HG03139 (cell line): ENCODE measurements at regions not wholly inside any gene's neighbourhood (a gene's known extent, or its start where the extent isn't known, plus 50 kb on each side); places are given as distances from the start of the nearest gene placed in this dataset.

Source experiments
- ATAC-seq: cut with Tn5 transposase; IDR thresholded peaks from one replicate; pipeline ENCODE4 v1.9.1; 2021; ENCODE audit not compliant: unreplicated experiment

DNA sequence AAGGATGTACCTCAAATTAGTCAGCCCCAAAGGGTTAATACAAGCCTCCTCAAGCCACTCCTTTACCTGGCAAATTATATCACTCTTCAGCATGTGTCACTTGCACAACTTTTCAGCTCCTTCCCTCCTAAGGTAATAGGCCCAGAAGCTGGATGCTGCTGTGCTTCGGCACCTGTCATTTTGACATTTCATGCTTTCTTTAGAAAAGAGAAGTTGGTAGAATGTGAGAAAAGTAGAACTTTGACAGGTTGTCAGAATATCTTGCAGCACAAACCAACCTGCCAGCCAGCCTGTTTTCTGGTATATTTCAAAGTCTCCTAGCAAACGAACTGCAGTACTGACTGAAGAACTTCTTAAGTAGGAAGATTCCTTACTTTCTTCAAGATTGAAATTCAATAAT, 2136.9 kb downstream of the MAT2B start:
- ATAC-seq, result no peak

DNA sequence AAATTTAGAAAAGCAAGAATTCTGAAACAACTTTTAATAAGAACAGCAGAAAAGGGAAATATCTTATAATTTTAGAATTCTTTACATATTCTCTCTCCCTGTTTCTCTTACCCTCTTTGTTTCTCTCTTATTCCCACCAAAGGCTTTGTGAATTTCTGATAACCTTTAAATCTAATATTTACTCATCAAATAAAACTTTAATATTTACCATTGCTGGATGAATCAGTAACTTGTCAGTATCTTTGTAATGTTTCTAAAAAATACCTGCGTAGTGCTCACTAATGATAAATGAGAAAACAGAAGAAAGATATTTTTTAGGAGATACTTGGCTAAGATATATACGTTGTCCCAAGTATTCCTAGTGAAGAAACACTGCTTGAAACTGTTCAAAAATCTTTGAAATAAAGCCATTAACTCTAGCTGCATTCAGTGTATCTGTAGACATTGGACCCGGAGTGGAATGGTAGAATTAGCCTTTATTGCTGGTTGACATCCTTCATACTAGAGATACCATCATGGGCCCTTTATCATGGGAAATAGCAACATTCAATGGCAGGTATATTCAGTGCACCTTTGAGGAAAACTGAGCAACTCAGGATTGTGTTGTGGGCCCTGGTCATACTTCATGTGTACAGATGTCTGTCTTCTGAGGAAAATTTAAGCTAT, 2160.4 kb downstream of the MAT2B start:
- ATAC-seq, result no peak

DNA sequence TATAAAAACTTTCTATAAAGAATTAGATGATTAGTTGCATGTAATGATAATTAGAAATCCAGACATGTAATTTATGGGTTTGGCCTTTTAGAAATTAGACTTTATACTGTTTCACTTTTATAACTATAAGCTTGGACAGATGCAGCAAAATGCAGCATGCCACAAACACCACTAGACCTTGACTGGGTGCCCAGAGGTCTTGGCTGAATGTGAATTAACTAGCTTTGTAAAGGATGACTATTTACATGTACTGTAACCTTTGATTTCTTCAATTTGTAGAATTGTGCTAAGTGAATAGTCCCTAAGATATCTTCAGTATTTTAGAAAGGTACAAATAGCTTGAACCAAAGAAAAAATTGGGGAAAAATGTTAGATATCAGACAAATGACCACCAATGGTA, 2168.1 kb downstream of the MAT2B start:
- ATAC-seq, result no peak

DNA sequence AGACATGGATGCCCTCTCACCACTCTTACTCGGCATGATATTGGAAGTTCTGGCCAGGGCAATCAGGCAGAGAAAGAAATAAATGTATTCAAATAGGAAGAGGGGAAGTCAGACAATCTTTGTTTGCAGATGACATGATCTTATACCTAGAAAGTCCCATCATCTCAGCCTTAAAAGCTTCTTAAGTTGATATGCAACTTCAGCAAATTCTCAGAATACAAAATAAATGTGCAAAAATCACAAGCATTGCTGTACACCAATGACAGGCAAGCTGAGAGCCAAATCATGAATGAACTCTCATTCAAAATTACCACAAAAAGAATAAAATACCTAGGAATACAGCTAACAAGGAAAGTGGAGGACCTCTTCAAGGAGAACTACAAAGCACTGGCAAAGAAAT, 2190.4 kb downstream of the MAT2B start:
- ATAC-seq, result no peak

DNA sequence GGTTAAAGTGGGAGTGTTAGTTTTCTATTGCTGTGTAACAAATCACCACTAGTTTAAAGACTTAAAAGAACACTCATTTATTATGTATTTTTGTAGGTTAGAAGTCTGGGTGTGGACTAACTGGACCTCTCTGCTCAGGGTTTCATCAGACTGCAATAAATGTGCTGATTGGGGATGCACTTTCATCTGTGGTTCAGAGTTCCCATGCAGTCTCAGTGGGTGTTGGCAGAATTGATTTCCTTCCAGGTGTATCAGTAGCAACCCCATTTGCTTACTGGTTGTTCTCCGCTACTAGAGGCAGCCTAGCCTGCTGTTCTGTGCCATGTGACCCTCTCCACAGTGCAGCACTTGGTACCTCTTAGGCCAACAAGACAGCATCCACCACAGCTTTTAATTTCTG, 2200.5 kb downstream of the MAT2B start:
- no peak for ATAC-seq

DNA sequence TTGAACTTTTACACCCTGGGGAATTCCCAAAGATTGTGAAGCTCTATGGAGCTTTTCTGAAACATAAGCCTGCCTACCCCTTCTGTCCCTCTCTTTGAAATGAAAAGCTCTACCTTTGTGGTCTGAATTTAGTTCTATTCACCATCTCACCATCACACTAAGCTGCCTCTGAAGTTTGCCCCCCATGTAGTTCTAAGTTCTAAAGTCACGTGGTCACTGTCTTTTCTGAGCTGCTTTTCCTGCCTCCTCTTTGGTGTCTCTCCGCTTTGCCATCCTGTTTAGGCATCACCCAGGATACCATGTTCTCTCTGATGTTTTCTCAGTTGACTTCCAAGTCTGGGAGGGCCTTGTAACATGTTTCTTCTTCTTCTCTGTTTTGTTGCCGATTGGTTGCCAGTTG, 2206.6 kb downstream of the MAT2B start:
- ATAC-seq, result no peak

DNA sequence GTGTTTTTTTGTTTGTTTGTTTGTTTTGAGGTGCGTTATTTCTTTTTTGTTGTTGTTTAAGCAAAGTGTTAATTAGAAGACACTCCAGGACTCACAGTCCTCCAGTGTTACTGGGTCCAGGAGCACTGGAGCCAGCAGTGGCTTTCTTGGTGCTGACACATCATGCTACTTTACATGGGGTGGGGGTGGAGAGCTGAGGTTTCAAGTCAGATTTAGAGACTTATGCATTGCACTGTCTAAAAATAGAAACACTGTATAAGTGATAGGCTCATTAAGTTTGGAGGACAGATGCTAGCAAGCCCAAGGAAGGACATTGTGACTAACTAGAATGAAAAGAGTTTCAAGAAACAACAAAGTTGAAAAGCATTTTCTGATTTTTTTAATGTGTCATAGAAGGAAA, 2209.2 kb downstream of the MAT2B start:
- ATAC-seq, result no peak

DNA sequence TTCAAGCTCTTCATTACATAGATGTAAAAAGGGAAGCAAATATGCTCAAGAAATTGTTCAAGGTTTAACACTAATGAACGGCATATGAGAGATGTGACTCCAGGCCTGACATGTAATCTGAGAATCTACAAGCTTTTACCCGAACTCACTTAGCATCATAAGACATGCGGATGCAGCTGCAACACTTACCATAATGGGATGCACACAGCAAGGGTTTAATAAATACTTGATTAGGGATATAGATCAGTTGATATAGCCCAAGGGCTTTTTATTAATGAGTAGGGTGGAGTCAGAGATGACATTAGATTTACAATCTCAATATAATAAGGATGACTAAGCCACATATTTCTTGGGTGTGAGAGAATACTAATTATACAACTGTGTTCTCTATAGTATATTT, 2215.5 kb downstream of the MAT2B start:
- no peak for ATAC-seq

- ATAC-seq, result no peak
Observed at GRCh38 chr5:165722401-165722800, 2217.0 kb downstream of the MAT2B start.

- no peak for ATAC-seq
Observed at GRCh38 chr5:165723931-165724330, 2218.5 kb downstream of the MAT2B start.

- ATAC-seq, result no peak
Observed at GRCh38 chr5:165728425-165728824, 2223.0 kb downstream of the MAT2B start.

- no peak for ATAC-seq
Observed at GRCh38 chr5:165735388-165735787, 2230.0 kb downstream of the MAT2B start.

- ATAC-seq, result no peak
Observed at GRCh38 chr5:165739079-165739741, 2233.8 kb downstream of the MAT2B start.

DNA sequence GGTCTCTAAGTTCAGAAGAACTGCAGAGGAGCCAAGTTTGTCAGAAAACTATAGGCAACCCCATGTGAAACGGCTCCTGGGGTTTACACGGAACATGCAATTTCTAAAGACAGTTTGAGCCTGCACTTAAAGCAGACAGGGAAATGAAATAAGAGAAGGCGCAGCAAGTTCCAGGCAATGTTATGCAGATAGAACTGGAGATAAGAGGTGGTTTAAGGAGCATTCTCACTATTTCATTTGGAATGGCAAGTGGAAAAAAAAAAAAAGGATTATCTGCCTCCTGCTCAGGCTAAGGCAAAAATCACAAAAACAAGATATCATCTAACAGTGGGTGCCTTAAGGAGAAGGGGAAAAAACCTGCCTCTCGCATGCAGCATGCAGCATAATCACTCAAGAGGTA, 2252.4 kb downstream of the MAT2B start:
- no peak for ATAC-seq

GRCh38 chr5:165775111-165775510, 2269.7 kb downstream of the MAT2B start:
- ATAC-seq, result no peak

DNA sequence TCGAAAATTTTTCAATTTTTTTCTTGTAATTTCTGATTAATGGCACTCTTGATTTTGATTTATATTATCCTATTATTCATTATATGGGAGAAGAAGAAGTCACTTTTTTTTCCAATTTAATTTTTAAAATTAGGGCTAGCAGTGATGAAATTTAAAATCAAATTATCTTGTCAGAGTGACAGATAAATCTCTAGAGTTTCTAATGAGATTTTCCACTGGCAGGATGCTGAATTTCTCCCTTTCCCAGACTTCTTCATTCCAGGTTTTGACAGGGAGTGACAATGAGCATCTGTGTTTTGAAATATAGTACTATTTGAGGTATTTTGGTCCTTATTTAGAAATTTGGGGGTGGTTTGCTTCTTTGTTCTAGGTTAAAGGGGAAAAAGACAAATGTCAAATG, 2274.1 kb downstream of the MAT2B start:
- ATAC-seq, result no peak

DNA sequence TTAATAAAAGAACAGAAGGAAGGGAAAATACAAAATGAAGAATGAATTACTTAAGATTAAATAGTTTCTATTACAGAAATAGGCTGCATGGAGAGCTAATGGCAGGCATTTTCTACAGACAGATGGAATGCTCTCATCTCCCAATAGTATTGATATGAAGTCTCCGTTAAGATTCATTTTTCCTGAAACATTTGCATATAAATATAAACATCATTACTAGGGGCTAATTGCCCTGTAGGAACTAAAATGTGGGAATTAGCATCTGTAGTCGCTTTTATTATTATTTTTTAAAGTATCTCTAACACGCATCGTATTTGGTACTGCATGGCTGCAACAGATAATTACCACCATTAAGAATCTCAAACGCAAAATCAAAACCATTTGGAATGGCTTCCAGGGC, 2275.5 kb downstream of the MAT2B start:
- ATAC-seq, result no peak

DNA sequence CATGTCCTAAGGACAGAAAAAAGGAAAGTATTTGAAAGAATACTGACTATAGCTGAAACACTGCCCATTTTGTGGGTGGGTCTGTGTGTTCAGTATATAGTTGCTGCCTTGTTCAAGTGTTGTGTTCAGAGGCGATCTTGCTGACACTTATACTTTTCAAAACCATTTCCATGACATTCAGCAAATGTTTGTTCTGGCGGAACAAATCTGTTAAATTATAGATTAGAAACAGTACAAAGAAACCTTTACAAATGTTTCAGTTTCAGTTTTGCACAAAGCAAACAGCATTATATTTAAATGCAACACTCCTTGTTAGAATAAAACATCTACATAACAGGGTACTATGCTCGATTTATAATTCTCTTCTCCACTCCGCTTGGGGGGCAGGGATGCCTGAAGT, 2276.3 kb downstream of the MAT2B start:
- no peak for ATAC-seq

- no peak for ATAC-seq
Observed at GRCh38 chr5:165783024-165783423, 2277.6 kb downstream of the MAT2B start.

DNA sequence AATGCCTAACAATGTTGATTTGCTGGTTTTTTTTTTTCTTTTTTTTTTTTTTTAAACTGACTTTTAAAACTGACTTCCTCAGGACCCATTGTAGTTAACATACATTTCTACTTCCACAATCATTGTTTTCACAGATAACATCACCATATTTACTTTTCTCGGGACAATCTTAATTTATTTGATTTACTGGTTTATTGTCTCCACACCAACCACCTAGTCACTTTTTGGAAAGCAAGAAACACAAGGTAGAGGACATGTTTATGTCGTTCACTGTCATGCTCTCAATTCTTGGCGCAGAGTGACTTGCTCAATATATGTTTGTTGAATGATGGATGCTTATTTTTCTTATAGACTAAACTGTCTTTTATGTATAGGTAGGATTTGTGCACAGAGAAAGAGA, 2280.7 kb downstream of the MAT2B start:
- no peak for ATAC-seq

- no peak for ATAC-seq
Observed at GRCh38 chr5:165795073-165795472, 2289.7 kb downstream of the MAT2B start.

DNA sequence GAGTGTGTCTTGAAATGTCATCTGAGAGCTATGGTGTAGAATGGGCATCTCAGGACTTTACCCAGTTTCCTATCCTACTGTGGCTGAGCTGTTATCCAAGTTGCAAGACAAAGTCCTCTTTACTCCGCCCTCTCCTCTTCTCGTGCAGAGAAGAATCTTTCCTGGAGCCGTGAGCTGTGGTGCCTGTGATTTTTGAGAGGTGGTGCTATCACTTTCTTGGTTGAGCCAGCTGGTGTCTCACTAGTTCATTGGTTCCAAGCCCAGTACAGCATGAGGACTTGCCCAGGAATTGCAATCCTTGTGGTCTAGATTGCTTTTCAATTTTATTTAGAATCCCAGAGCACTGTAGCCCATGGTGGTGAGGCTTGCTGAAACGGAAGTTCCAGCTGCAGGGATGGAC, 2300.3 kb downstream of the MAT2B start:
- no peak for ATAC-seq

GRCh38 chr5:165808335-165808734, 2302.9 kb downstream of the MAT2B start:
- ATAC-seq, result no peak
